ENCODE measurements at regions not wholly inside any gene's neighbourhood (a gene's known extent, or its start where the extent isn't known, plus 50 kb on each side); places are given as distances from the start of the nearest gene placed in this dataset.

DNA sequence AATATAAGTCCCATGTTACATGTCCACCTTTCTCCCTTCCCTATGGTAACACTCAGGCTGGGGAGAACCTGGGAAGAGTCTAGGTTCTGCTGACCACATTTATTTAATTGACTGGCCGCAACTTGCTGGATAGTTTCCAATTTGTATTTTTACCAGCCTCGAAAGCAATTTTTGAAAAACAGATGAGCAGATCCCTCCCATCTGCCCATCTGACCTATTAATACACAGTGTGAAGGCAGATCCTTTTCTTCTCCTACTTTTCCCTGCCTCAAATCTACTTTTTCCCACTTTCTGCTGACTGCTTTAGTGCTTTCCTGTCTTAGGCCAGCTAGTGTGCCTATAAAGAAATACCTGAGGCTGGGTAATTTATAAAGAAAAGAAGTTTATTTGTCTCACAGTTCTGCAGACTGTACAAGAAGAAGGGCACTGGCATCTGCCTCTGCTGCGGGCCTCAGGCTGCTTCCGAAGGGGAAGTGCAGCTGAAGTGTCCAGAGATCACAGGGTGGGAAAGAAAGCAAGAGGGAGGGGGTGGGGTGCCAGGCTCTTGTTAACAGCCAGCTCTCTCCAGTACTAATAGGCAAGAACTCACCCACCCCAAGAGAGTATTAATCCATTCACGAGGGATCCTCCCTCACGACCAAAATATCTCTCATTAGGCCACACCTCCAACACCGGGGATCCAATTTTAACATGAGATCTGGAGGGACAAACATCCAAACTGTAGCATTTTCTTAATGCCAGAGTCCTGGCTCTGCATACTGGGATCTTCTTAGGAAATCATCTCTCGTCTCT is 336.0 kb upstream of the IGFBP3 start:
- DNase-seq (ENCODE audit: low spot score in 2 of 2) (no peak), FAIRE-seq (no peak)

DNA sequence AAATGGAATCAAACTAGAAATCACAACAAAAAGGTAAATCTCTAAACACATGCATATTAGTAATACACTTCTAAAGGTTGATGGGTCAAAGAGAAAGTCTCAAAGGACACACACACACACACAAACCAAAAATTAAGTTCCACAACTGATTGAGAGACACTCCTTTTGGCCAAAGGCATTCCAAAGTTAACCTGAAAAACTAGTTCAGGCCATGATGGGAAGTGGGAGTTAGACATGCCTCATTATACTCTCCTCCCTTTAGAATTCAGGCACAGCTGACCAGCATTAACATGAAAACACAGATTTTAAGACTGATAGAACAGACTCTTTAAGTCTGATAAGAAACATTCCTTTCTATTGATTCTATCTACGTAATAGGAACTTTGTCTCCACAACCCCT is 332.4 kb upstream of the IGFBP3 start:
- DNase-seq (ENCODE audit: low spot score in 2 of 2), result no peak
- no peak for FAIRE-seq

DNA sequence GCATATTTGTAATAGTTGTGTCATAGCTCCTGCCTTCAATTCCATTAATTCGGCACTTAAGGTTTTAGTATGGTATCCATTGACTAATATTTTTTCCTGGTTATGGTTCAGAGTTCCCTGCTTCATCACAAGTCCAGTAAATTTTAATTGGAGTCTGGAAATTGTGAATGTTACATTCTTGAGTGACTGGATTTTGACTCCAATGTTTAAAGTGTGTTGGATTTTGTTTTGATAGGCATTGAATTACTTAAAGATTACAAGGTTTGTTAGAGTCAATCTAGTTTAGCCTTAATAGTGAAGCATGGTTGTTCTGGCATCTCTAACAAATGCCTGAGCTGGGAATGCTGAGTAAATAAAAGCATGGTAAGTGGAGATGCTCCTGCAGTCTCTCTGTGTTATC is 326.6 kb upstream of the IGFBP3 start:
- DNase-seq (ENCODE audit: low spot score in 2 of 2) (no peak), FAIRE-seq (no peak)

DNA sequence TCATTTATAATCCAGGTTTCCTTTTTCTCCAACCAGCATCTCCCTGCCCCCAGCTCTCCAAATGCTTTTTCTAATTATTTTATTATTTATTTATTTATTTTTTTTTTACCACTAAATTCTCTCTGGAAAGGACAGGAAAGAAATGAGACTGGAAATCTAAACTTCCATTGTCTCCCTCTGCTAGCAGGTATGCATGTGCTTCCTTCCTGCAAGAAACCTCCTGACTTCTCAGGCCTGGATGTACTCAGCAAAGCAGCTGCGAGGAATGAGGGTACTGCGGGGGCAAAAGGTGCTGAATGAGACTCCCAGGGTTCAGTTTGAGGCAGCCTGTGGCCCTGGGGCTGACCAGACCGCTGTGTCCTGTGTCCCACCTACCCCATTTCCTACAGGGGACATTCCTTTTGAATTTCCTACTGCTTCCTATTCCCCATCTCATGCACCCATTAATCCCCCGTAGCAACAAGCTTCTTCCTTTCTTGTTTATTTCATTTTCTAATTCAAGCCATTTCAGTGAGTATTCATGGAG is 324.6 kb upstream of the IGFBP3 start:
- FAIRE-seq (no peak), DNase-seq (ENCODE audit: low spot score in 2 of 2) (no peak)

DNA sequence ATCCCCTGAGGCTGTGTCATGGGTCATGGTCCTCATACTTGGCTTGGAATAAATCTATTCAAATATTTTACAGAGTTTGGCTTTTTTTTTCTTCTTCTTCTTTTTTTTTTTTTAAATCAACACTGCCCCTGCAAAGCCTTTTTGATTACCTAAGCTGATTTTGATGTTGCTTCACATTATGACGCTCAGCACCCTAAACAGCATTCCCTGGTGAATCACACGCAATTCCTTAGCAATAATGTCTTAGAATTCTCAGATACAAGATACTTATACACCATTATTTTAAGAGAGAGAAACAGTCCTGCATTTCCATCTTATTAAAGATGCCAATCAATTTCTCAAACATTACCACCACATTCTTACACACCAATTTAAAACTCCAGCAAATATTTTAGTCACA is 323.7 kb upstream of the IGFBP3 start:
- FAIRE-seq (no peak), DNase-seq (ENCODE audit: low spot score in 2 of 2) (no peak)

- FAIRE-seq (no peak), DNase-seq (ENCODE audit: low spot score in 2 of 2) (no peak)
These were observed 322.3 kb upstream of the IGFBP3 start for GRCh38 chr7:46243406-46243805.

DNA sequence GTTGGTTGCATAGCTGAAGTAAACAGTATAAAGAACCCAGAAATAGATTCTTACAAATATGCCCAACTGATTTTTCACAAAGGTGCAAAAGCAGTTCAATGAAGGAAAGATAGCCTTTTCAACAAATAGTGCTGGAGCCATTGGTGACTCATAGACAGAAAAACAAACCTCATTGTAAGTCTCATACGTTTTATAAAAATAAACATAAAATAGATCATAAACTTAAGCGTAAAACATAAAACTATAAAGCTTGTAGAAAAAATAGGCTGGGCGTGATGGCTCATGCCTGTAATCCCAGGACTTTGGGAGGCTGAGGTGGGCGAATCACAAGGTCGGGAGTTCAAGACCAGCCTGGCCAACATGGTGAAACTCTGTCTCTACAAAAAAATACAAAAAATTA is 318.8 kb upstream of the IGFBP3 start:
- no peak for DNase-seq (ENCODE audit: low spot score in 2 of 2)
- FAIRE-seq, result no peak

GRCh38 chr7:46237466-46237865 is 316.4 kb upstream of the IGFBP3 start:
- FAIRE-seq (no peak), DNase-seq (ENCODE audit: low spot score in 2 of 2) (no peak)

DNA sequence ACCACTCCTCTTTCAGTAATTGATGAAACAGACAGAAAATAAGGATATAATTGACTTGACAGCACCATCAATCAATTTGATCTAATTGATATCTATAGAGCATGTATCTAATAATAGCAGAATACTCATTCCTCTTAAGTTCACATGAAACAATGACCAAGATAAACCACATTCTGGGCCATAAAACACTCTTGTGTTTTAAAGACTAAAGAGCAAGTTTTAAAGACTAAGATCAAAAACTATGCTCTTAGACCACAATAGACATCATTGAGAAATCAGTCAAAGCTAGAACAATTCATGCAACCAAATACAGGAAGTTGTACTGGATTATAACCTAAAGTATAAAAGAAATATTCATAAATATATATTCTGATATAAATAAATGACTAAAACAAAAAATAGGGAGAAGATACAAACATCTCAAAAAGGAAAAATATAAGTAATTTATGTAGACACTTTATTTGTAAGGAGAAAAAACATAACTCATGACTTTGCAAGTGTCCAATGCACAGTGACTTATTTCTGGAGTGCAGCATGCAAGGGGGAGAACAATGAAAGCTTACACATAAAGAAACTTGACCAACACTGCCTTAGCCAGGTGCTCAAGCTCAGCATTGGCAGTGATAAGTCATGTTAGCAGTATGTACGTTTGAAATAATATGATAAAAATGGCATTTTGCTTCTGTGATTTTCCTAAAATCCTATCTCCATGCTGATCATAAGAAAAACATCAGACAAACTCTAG is 312.7 kb upstream of the IGFBP3 start:
- FAIRE-seq, result no peak
- DNase-seq (ENCODE audit: low spot score in 2 of 2), result no peak

DNA sequence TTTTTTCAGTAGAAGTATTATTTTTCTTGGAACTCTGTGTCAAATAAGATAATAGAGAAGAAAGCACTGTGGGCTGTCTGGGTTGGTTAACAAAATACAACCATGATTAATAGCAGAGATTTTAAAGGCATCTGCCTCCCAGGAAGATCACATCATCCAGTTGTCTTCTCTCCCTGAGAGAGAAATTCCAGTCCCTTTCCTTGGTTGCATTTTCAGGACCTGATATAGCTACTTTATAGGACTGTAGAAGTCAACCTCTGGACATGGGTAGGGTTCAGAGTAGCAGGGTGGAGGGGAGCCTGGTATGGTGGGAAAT is 309.9 kb upstream of the IGFBP3 start:
- DNase-seq (ENCODE audit: low spot score in 2 of 2) (no peak), FAIRE-seq (no peak)

DNA sequence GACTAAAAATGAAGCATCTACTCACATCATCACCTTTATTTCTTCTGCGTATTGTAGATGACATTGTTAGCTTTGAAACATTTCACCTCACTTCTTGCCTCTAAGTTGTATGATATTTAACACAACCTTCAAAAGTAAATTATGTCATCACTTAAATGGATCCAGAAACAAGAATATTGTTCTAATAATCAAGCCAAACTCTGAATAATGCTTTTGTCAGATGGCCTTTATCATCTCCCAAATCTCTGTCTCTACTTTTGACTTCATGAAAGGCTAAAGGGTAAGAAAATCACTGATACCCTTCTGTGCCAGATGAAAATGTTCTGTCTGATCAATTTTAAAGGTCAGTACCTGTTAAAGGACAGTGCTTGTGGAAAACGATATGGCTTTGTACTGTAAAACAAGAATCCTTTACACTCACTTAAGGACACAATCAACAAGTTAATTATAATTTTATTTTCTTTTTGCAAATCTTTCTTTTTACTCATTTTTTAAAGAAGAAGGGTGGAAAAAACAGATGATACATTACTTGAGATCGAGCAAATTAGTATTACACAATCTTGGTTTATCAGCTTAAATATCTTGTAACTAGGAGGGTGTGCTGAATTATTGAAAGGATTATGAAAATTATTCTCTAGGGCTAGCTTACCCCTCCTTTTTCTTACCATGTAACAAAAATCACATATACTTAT is 309.4 kb upstream of the IGFBP3 start:
- DNase-seq (ENCODE audit: low spot score in 2 of 2), result no peak
- no peak for FAIRE-seq

DNA sequence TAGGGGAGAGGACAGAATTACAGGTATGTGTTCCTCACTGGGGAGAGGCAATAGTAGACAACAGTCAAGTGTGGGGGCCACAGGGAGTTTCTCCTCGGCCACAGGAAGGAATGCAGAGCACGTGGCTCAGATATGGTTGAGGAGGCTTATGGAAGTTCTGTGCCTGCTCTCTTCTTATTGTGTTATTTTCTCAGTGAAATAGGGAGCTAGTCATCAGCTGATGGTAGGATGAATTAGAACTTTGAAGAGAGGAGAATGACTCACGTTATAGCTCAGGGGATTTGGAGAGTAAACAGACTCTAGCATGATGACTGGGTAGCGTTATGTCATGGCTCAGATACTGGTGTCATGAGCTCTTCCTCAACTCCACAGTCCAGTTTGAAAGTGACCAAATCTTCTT is 308.3 kb upstream of the IGFBP3 start:
- DNase-seq (ENCODE audit: low spot score in 2 of 2) (no peak), FAIRE-seq (no peak)

GRCh38 chr7:46226860-46227259 is 305.8 kb upstream of the IGFBP3 start:
- DNase-seq (ENCODE audit: low spot score in 2 of 2) (no peak), FAIRE-seq (no peak)

DNA sequence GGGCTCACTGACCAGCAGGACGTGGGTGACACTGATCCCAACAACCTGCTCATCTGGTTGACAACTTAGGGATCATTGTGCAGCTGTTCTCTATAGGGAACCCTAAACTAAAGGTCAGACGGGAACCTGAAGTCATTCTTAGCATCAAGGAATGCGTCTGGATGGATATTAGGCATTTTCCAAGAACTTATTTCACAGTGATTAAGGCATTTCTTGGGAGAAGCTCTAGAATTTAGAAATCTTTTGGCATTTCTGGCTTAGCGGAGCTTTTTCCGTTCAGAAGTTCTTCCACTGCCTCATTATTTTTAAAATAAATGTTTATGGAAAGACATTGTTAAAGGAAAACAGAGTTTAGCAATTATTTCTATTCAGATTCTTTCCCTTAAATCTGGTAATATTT is 303.3 kb upstream of the IGFBP3 start:
- FAIRE-seq (no peak), DNase-seq (ENCODE audit: low spot score in 2 of 2) (no peak)

DNA sequence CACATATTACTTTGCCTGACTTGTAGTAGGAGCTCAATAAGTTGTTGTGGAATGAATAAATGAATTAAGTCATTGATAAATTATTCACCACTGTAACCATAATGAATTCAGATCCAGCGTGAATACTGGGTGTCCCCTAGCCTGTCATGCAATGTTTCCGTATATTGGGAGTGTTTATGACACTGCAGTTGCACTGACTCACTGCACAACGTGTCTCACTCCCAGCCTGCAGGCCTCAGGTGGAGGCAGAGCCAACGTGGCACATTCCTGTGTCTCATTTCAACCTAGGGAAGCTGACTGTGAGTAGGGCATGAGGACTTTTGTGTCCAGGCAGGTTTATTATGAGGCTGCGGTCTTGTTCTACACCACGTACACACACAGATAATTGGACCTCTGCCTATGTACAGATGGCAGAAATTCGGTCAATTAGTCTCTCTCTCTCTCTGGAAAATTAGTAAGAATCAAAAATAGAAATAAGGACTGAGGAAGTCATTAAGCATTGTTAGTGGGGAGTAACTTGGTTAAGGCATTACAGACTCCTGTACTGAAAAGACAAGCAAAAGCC is 299.1 kb upstream of the IGFBP3 start:
- FAIRE-seq, result no peak

GRCh38 chr7:46218461-46219200 is 297.6 kb upstream of the IGFBP3 start:
- DNase-seq (ENCODE audit: low spot score in 2 of 2), result no peak

More for the DNA sequence above, 299.1 kb upstream of the IGFBP3 start:
- no peak for DNase-seq (ENCODE audit: low spot score in 2 of 2)

DNA sequence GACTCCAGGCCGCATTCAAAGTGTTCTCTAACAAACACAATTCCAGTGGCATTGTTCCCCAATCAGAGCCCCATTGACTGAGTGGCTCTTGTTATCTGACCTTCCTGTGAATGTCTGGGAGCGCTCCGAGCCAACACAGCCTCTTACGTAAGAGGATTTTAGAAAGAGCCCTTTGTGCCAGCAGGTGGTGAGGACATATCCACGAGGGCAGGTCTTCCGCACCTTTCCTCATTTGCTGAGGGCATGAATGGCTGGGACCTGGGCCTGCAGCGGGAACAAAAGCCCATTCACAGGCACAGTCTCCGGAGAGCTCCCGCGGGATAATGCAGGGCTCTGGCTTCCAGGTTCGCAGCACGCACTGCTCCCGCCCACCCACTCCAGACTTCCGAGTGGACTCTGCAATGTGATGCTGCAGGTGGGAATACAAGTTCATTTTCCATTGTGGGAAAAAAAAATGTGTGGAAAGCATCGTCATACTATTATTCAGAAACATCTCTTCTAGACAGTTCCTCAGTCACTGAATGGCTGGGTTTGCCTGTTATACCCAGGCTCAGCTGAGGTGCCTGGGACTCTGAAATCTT is 295.0 kb upstream of the IGFBP3 start:
- no peak for FAIRE-seq
- DNase-seq (ENCODE audit: low spot score in 2 of 2), result no peak

More at GRCh38 chr7:46218461-46219200, 297.6 kb upstream of the IGFBP3 start:
- no peak for FAIRE-seq

DNA sequence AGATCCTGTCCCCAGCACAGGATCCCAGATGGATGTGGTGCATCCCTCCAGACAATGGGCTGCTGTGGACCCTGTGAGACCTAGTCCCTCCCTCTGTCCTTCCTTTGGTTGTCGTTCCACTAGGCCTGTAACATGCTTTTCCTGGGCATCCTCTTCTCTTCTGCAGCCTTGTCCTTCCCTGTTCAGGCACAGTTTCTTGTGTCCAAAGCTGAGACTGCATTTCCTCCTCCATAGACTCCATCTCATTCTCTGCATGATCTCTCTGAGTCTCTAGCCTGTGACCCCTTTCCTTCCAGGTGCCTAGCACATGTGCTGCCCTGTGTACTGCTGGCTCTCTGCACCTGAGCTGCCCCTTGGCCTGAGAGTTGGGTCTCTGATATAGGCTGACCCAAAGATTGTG is 293.5 kb upstream of the IGFBP3 start:
- no peak for DNase-seq (ENCODE audit: low spot score in 2 of 2)
- no peak for FAIRE-seq

DNA sequence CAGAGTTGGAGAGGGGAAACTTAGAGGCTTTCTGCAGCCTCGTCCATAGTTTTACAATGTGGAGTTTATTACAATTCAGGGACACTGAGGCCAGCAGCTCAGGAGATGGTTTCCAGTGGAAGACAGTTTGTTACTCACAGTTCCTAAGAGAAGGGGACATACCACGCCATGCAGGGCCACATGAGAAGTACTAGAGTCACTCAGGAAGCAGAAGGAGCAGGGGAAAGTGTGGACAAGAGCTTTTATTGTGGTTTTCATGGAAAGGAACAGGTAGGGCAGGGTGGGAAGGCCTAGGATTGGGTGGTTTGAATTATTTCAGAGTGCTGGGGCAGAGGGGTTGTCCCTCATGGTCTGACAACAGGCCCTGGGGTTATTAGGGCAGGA is 292.1 kb upstream of the IGFBP3 start:
- FAIRE-seq (no peak), DNase-seq (ENCODE audit: low spot score in 2 of 2) (no peak)

Measured in frontal cortex (tissue), 3 donors.